ENCODE measurements at regions not wholly inside any gene's neighbourhood (a gene's known extent, or its start where the extent isn't known, plus 50 kb on each side); places are given as distances from the start of the nearest gene placed in this dataset.

GRCh38 chrX:137896123-137896522, 330.2 kb downstream of the ZIC3 start:
- DNase-seq (ENCODE audit: low read depth, low spot score) (no peak), ATAC-seq (no peak)
- ChIA-PET POLR2A (no interaction called here), CTCF (no interaction called here), RAD21 (ENCODE audit: low non-redundant PET in 1 of 2, low total read pairs in 2 of 2, uncharacterized antibody in 2 of 2, unreplicated experiment in 2 of 2) (no interaction called here)
- no peak overlapping the region for H3K4me3 ChIP-seq (replicated peaks in 1 of 2; ENCODE audit: low read depth in 1 of 2, low read length in 2 of 2)
- H3K9me2 ChIP-seq (ENCODE audit: insufficient read depth): no peaks in the 10 kb centered on the region
- H3K4me1 ChIP-seq (ENCODE audit: control insufficient read depth in 1 of 2, insufficient read depth in 2 of 2, low read length in 2 of 2): no peaks in the 10 kb centered on the region
- no TSS peak for BruUV-seq (replicated peaks)
- H3K9me3 ChIP-seq (ENCODE audit: control insufficient read depth in 1 of 2, insufficient read depth in 1 of 2, low read depth in 1 of 2, low read length in 2 of 2): no peaks in the 10 kb centered on the region
- intact Hi-C loops (cut with micrococcal nuclease): no loop called here
- H3K27me3 ChIP-seq (ENCODE audit: insufficient read depth, low read length): no peaks in the 10 kb centered on the region
- H3K4me2 ChIP-seq (ENCODE audit: low read length): no peak overlapping the region
- TF ChIP-seq ZNF274 (IDR thresholded peaks at IDR 0.05; ENCODE audit: low read depth, low read length) (no peak), CBX3 (IDR thresholded peaks at IDR 0.05; ENCODE audit: low read depth) (no peak), EGR1 (IDR thresholded peaks at IDR 0.05; ENCODE audit: low read depth) (no peak), SIN3A (IDR thresholded peaks at IDR 0.05; ENCODE audit: low read depth) (no peak), POLR2AphosphoS5 (IDR thresholded peaks at IDR 0.05; ENCODE audit: low read depth, low read length) (no peak), EZH2 (IDR thresholded peaks at IDR 0.05) (no peak), JUND (IDR thresholded peaks at IDR 0.05) (no peak), SP1 (IDR thresholded peaks at IDR 0.05; ENCODE audit: low read depth) (no peak), ELF1 (IDR thresholded peaks at IDR 0.05; ENCODE audit: borderline replicate concordance, low read depth) (no peak), EZH2phosphoT487 (IDR thresholded peaks at IDR 0.05; ENCODE audit: borderline replicate concordance) (no peak)
- H3K9ac ChIP-seq (ENCODE audit: low read length): no peak overlapping the region
- H4K20me1 ChIP-seq (ENCODE audit: insufficient read depth): no peaks in the 10 kb centered on the region
- H3K36me3 ChIP-seq (ENCODE audit: control insufficient read depth in 1 of 2, insufficient read depth in 2 of 2, low read length in 2 of 2): no peaks in the 10 kb centered on the region
- H3K79me2 ChIP-seq (ENCODE audit: insufficient read depth, low read length): no peaks in the 10 kb centered on the region
- no peak overlapping the region for H2AFZ ChIP-seq (ENCODE audit: low read depth, low read length, poor library complexity, severe bottlenecking)
- no peak overlapping the region for H3K27ac ChIP-seq (ENCODE audit: low read depth, low read length)

GRCh38 chrX:137915466-137915865, 349.5 kb downstream of the ZIC3 start:
- Histone ChIP-seq H2AFZ (ENCODE audit: low read depth, low read length, poor library complexity, severe bottlenecking) (no peak overlapping the region), H3K9me2 (ENCODE audit: insufficient read depth) (no peaks in the 10 kb centered on the region), H3K9ac (ENCODE audit: low read length) (no peak overlapping the region), H3K4me2 (ENCODE audit: low read length) (no peak overlapping the region), H3K27ac (ENCODE audit: low read depth, low read length) (no peak overlapping the region), H3K4me3 (replicated peaks in 1 of 2; ENCODE audit: low read depth in 1 of 2, low read length in 2 of 2) (no peak overlapping the region), H4K20me1 (ENCODE audit: insufficient read depth) (no peaks in the 10 kb centered on the region), H3K27me3 (ENCODE audit: insufficient read depth, low read length) (no peaks in the 10 kb centered on the region), H3K79me2 (ENCODE audit: insufficient read depth, low read length) (no peaks in the 10 kb centered on the region), H3K36me3 (ENCODE audit: control insufficient read depth in 1 of 2, insufficient read depth in 2 of 2, low read length in 2 of 2) (no peaks in the 10 kb centered on the region), H3K9me3 (ENCODE audit: control insufficient read depth in 1 of 2, insufficient read depth in 1 of 2, low read depth in 1 of 2, low read length in 2 of 2) (no peaks in the 10 kb centered on the region), H3K4me1 (ENCODE audit: control insufficient read depth in 1 of 2, insufficient read depth in 2 of 2, low read length in 2 of 2) (no peaks in the 10 kb centered on the region)
- ChIA-PET CTCF (no interaction called here), POLR2A (no interaction called here), RAD21 (ENCODE audit: low non-redundant PET in 1 of 2, low total read pairs in 2 of 2, uncharacterized antibody in 2 of 2, unreplicated experiment in 2 of 2) (no interaction called here)
- no TSS peak for BruUV-seq (replicated peaks)
- no peak for ATAC-seq
- intact Hi-C loops (cut with micrococcal nuclease): no loop called here
- no peak for DNase-seq (ENCODE audit: low read depth, low spot score)
- TF ChIP-seq RAD21 (IDR thresholded peaks at IDR 0.05; ENCODE audit: low read depth) (no peak), EZH2phosphoT487 (IDR thresholded peaks at IDR 0.05; ENCODE audit: borderline replicate concordance) (no peak), EZH2 (IDR thresholded peaks at IDR 0.05) (no peak), ATF3 (IDR thresholded peaks at IDR 0.05) (no peak), EGR1 (IDR thresholded peaks at IDR 0.05; ENCODE audit: low read depth) (no peak), ZNF274 (IDR thresholded peaks at IDR 0.05; ENCODE audit: low read depth, low read length) (no peak)
